A549 (cell line): ENCODE measurements at regions not wholly inside any gene's neighbourhood (a gene's known extent, or its start where the extent isn't known, plus 50 kb on each side); places are given as distances from the start of the nearest gene placed in this dataset.

Experiments
- ATAC-seq, 2 experiments: fragments of 200-7000 bp in 1 of 2; fragments of >200 bp in 1 of 2; cut with Nextera tagmentation in 1 of 2; cut with Tn5 transposase in 1 of 2; 3 replicates each; pipeline versions ENCODE4 v1.8.0 to v1.9.1; 2018 to 2020; ENCODE audit warnings: mild to moderate bottlenecking in 1 of 2, moderate library complexity in 1 of 2
- CTCF ChIA-PET: fragments of 300-600 bp; sonication (Branson Sonifier 250); formaldehyde crosslinking; extraction: SDS; loops from one replicate; lab custom pipeline; 2021; ENCODE audit warnings: antibody characterized with exemption, inconsistent platforms; lab: Yijun Ruan, JAX
- POLR2A ChIA-PET: fragments of 350-600 bp; formaldehyde crosslinking; extraction: SDS; loops from one replicate; lab custom pipeline; 2021; ENCODE audit warnings: antibody characterized with exemption, inconsistent platforms; lab: Yijun Ruan, JAX
- DNase-seq, 2 experiments: peaks; one replicate each; pipeline versions ENCODE4 v3.0.0 to v3.0.0-alpha.2; 2011 to 2016; ENCODE audit warnings: low read depth in 1 of 2, low spot score in 1 of 2
- FAIRE-seq: peaks from 2 replicates; lab custom pipeline; 2011; peaks lifted over from hg19 to GRCh38; lab: Jason Lieb, UNC
- H3K27ac ChIP-seq, 2 experiments: fragments of >200 bp; sonication (Bioruptor Twin); formaldehyde crosslinking; 3 replicates each; pipeline ENCODE4 v1.5.1; 2016 to 2017
- H3K4me1 ChIP-seq: fragments of >200 bp; sonication (Bioruptor Twin); formaldehyde crosslinking; 3 replicates; pipeline ENCODE4 v1.6.1; 2016
- H3K4me2 ChIP-seq: fragments of >200 bp; sonication (Bioruptor Twin); formaldehyde crosslinking; 3 replicates; pipeline ENCODE4 v1.6.1; 2016
- H3K4me3 ChIP-seq: fragments of >200 bp; sonication (Bioruptor Twin); formaldehyde crosslinking; 3 replicates; pipeline ENCODE4 v1.5.1; 2016
- H3K9me3 ChIP-seq: fragments of >200 bp; sonication (Bioruptor Twin); formaldehyde crosslinking; 3 replicates; pipeline ENCODE4 v1.6.1; 2016
- ATOH8 ChIP-seq: fragments of 250-450 bp; sonication (Bioruptor Pico); IDR thresholded peaks from 2 replicates; pipeline ENCODE4 v1.5.0; 2020; ENCODE audit warnings: low read depth, mild to moderate bottlenecking, moderate library complexity
- BCL3 ChIP-seq: fragments of >200 bp; sonication (Bioruptor Twin); formaldehyde crosslinking; IDR thresholded peaks from 3 replicates; pipeline ENCODE4 v1.6.1; 2016
- EHF ChIP-seq: fragments of 250-450 bp; sonication (Bioruptor Pico); IDR thresholded peaks from 2 replicates; pipeline ENCODE4 v1.5.0; 2020; ENCODE audit warnings: mild to moderate bottlenecking
- EP300 ChIP-seq, 2 experiments: fragments of >200 bp; sonication (Bioruptor Twin); formaldehyde crosslinking; IDR thresholded peaks; 2 replicates in 1 of 2; 3 replicates in 1 of 2; pipeline ENCODE4 v1.6.1; 2016 to 2017
- FOSL2 ChIP-seq, 2 experiments: fragments of 450-650 bp in 1 of 2; fragments of >200 bp in 1 of 2; sonication (Bioruptor Twin) in 1 of 2; formaldehyde crosslinking; IDR thresholded peaks; 2 replicates each; pipeline versions ENCODE4 v1.5.0 to v1.6.1; 2016 to 2020; ENCODE audit warnings: mild to moderate bottlenecking in 1 of 2, moderate library complexity in 1 of 2
- FOXS1 ChIP-seq: fragments of 250-450 bp; sonication (Bioruptor Pico); IDR thresholded peaks from 2 replicates; pipeline ENCODE4 v1.5.0; 2020; ENCODE audit warnings: mild to moderate bottlenecking, moderate library complexity
- GATA3 ChIP-seq: IDR thresholded peaks from 2 replicates; pipeline ENCODE4 v1.6.1; 2012; ENCODE audit warnings: borderline replicate concordance
- HDAC2 ChIP-seq: fragments of 200-600 bp; sonication (generic); IDR thresholded peaks from 2 replicates; pipeline ENCODE4 v1.6.1; 2016
- HOXB13 ChIP-seq: fragments of 250-450 bp; sonication (Bioruptor Pico); IDR thresholded peaks from 2 replicates; pipeline ENCODE4 v1.5.0; 2020; ENCODE audit warnings: low read depth, mild to moderate bottlenecking, moderate library complexity
- JUN ChIP-seq, 2 experiments: fragments of >200 bp; sonication (Bioruptor Twin); formaldehyde crosslinking; IDR thresholded peaks; 2 replicates in 1 of 2; 3 replicates in 1 of 2; pipeline ENCODE4 v1.6.1; 2016 to 2017
- JUNB ChIP-seq: fragments of >200 bp; sonication (Bioruptor Twin); formaldehyde crosslinking; IDR thresholded peaks from 2 replicates; pipeline ENCODE4 v1.6.1; 2016
- KDM1A ChIP-seq: fragments of 200-600 bp; sonication (generic); IDR thresholded peaks from 2 replicates; pipeline ENCODE4 v1.6.1; 2016; ENCODE audit warnings: low read depth, mild to moderate bottlenecking
- MAX ChIP-seq: IDR thresholded peaks from 2 replicates; pipeline ENCODE4 v1.6.1; 2012
- MAZ ChIP-seq: fragments of 150-350 bp; IDR thresholded peaks from 2 replicates; pipeline ENCODE4 v1.6.1; 2014; ENCODE audit warnings: antibody characterized with exemption, low read depth, low read length, borderline replicate concordance
- MYC ChIP-seq: IDR thresholded peaks from 2 replicates; pipeline ENCODE4 v1.6.1; 2012; ENCODE audit warnings: mild to moderate bottlenecking, inconsistent platforms, low read length, improper control_type of control experiment, borderline replicate concordance
- NPAS2 ChIP-seq: fragments of 250-450 bp; sonication (Bioruptor Pico); IDR thresholded peaks from 2 replicates; pipeline ENCODE4 v1.8.0; 2022; ENCODE audit warnings: mild to moderate bottlenecking, moderate library complexity, borderline replicate concordance
- POLR2AphosphoS2 ChIP-seq: conservative IDR thresholded peaks from 2 replicates; pipeline ENCODE4 v1.6.1; 2012; ENCODE audit warnings: low read length, improper control_type of control experiment, inconsistent platforms
- RAD21 ChIP-seq, 2 experiments: fragments of >200 bp in 1 of 2; sonication (Bioruptor Twin) in 1 of 2; formaldehyde crosslinking in 1 of 2; IDR thresholded peaks in 1 of 2; conservative IDR thresholded peaks in 1 of 2; 2 replicates in 1 of 2; 3 replicates in 1 of 2; pipeline ENCODE4 v1.6.1; 2012 to 2018; ENCODE audit warnings: inconsistent platforms in 1 of 2
- RNF2 ChIP-seq: fragments of 200-600 bp; sonication (generic); IDR thresholded peaks from 2 replicates; pipeline ENCODE4 v1.6.1; 2016; ENCODE audit warnings: low read depth, mild to moderate bottlenecking, antibody characterized with exemption, moderate library complexity, borderline replicate concordance
- SMC3 ChIP-seq: fragments of >200 bp; sonication (Bioruptor Twin); formaldehyde crosslinking; IDR thresholded peaks from 3 replicates; pipeline ENCODE4 v1.6.1; 2018; ENCODE audit warnings: inconsistent platforms
- TFCP2L1 ChIP-seq: fragments of 250-450 bp; sonication (Bioruptor Pico); IDR thresholded peaks from 2 replicates; pipeline ENCODE4 v1.5.0; 2021; ENCODE audit warnings: mild to moderate bottlenecking
- TP53 ChIP-seq: fragments of 250-450 bp; sonication (Bioruptor Pico); IDR thresholded peaks from 2 replicates; pipeline ENCODE4 v1.5.0; 2021; ENCODE audit warnings: mild to moderate bottlenecking, moderate library complexity
- USF2 ChIP-seq: fragments of 450-650 bp; IDR thresholded peaks from 2 replicates; pipeline ENCODE4 v1.6.1; 2014; ENCODE audit warnings: antibody characterized with exemption
- WGBS: methylation state at CpG from one replicate; pipeline ENCODE4 v1.1.6; 2017; ENCODE audit errors: missing lambda C conversion rate; 5-methylcytosine and 5-hydroxymethylcytosine counted together

GRCh38 chr1:60889709-60890108, 192.7 kb upstream of the NFIA start:
- DNase-seq (no peak), ATAC-seq (no peak), FAIRE-seq (no peak)
- no peak overlapping the region for H3K4me2 ChIP-seq
- CTCF ChIA-PET = no interaction called here
- POLR2A ChIA-PET = no interaction called here
- H3K27ac ChIP-seq = no peak overlapping the region
- no peaks in the 10 kb centered on the region for H3K9me3 ChIP-seq
- no peak for TF ChIP-seq RAD21 (conservative IDR thresholded peaks at IDR 0.05 in 1 of 2, IDR thresholded peaks at IDR 0.05 in 1 of 2)
- TF ChIP-seq TP53 = no peak
- no peak for TF ChIP-seq FOXS1 (CRISPR knock-in tag)
- no peak for TF ChIP-seq SMC3
- TF ChIP-seq JUN (IDR thresholded peaks at IDR 0.05) = no peak
- H3K4me3 ChIP-seq = no peak overlapping the region
- no peaks in the 10 kb centered on the region for H3K4me1 ChIP-seq
- WGBS = 12% methylated on average over 2 of the region's 2 CpGs

GRCh38 chr1:60888126-60888525, 194.2 kb upstream of the NFIA start:
- CTCF ChIA-PET = no interaction called here
- 19% methylated on average over 3 of the region's 3 CpGs for WGBS

GRCh38 chr1:60886793-60887331, 195.5 kb upstream of the NFIA start:
- DNase-seq (no peak), ATAC-seq (no peak), FAIRE-seq (no peak)
- CTCF ChIA-PET = no interaction called here
- Histone ChIP-seq H3K9me3 (no peaks in the 10 kb centered on the region), H3K27ac (no peak overlapping the region), H3K4me2 (no peak overlapping the region), H3K4me1 (no peaks in the 10 kb centered on the region), H3K4me3 (no peak overlapping the region)
- TF ChIP-seq ATOH8 (CRISPR knock-in tag) = no peak
- TF ChIP-seq TFCP2L1 = no peak
- no peak for TF ChIP-seq KDM1A
- TF ChIP-seq FOSL2 (IDR thresholded peaks at IDR 0.05) = no peak
- no peak for TF ChIP-seq FOSL2 (CRISPR knock-in tag; IDR thresholded peaks at IDR 0.05)
- TF ChIP-seq BCL3 = no peak
- 22% methylated on average over 6 of the region's 6 CpGs for WGBS
- POLR2A ChIA-PET = no interaction called here

More at GRCh38 chr1:60888126-60888525, 194.2 kb upstream of the NFIA start:
- H3K27ac ChIP-seq = no peak overlapping the region
- no peak overlapping the region for H3K4me3 ChIP-seq
- FAIRE-seq = no peak
- ATAC-seq = no peak
- TF ChIP-seq SMC3 (no peak), MAZ (no peak), MAX (no peak), NPAS2 (CRISPR knock-in tag) (no peak), HOXB13 (CRISPR knock-in tag) (no peak), USF2 (no peak), JUNB (no peak), HDAC2 (no peak), POLR2AphosphoS2 (no peak), MYC (no peak), RNF2 (no peak), EP300 (IDR thresholded peaks at IDR 0.05) (no peak), GATA3 (no peak), EHF (no peak)
- no peaks in the 10 kb centered on the region for H3K4me1 ChIP-seq
- no peak overlapping the region for H3K4me2 ChIP-seq
- no peaks in the 10 kb centered on the region for H3K9me3 ChIP-seq
- POLR2A ChIA-PET = no interaction called here
- no peak for DNase-seq
